ENCODE measurements at regions not wholly inside any gene's neighbourhood (a gene's known extent, or its start where the extent isn't known, plus 50 kb on each side); places are given as distances from the start of the nearest gene placed in this dataset.
"Not testable (repeated sequence)": the region's sequence is repeated elsewhere in the genome, so short reads cannot be mapped to it uniquely, and the experiment has no call there.

DNA sequence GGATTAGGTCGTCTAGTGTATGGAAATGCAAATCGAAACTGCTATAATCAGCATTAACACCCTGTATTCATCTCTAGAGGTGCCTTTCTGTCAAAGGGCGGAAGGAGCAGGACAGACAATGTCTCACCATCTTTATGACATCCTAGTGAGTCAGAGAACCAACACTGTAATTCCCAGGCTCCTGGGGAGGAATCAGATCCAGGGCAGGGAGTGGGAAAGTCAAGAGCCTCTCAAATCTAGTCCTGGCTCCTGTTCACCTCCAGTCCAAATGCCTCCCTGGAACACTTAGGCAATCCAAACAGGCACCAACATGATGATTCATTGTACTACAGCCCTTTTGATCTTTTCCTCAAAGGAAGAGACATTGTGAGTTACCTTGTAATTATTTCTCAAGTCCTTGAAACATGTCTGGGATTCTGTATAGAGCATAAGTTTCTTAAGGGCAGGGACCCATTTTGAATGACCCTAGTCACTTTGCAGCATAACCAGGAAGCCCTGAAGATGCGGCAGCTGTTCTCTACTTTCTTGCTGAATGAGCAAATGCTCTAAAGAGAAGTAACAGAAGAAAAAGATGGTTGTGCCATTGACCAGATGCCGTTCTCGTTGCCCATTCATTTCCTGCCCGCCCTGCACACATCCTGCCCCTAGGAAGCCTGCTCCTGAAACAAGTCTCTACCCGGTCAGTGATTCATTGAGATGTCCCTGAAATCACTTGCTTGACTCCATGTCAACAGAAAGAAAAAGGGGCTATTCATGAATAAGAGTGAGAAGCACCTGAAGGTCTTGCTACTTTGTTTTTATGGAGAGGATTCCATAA, 112.8 kb upstream of the JARID2 start:
- DNase-seq, result peak; percentile 48

DNA sequence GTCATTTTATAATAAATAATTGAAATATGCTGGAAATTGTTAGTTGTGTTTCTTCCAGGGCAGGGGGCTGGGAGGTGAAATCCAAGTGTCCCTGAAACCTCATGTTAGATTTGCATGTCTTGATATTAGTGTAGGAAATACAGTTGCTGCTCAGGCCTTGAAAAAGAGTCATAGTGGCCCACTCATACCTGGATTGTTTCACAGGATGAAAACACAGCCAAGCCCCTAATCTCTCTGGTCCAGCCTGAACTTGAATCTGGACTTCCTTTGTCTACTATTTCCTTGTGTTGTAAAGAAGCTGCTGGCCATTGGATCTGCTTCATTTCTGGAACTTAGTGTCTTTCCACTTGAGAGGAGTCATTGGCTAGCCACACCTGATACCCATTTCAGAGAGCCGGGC, 108.8 kb upstream of the JARID2 start:
- peak; percentile 48 for DNase-seq

DNA sequence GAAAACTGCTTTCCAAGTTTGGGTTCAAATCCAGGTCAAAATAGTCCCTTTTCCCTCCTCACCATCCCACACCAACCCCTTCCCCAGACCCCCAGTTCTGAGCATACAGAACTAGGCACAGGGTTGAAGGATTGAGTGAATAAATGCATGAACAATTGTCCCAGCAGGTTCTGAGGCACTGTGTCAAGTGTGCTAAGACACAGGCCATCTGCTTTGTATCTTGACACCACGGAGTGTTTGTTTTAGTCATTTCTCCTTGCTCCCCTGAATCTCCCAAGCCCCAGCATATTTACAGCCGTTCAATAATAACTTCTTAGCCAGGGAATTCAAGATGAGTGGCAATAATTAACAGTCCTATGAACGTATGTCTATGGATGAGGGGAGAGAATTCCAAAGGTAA, 102.8 kb upstream of the JARID2 start:
- no peak for DNase-seq

DNA sequence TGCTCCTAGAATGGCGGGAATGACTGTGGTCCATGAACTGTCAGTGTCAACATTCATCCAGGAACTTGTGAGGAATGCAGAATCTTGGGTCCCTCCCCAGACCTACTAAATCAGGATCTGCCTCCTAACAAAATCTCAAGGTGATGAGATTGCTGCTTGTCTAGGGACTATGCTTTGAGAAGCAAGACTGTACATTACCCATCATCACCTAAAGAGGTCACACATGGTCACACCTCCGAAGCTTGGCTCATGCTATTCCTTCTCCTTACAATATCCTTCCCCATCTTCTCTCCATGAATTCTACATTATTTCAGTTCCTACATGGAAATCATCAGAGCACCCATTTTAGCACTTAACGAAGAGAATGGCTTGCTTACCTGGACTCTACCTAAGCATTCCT, 102.3 kb upstream of the JARID2 start:
- no peak for DNase-seq

DNA sequence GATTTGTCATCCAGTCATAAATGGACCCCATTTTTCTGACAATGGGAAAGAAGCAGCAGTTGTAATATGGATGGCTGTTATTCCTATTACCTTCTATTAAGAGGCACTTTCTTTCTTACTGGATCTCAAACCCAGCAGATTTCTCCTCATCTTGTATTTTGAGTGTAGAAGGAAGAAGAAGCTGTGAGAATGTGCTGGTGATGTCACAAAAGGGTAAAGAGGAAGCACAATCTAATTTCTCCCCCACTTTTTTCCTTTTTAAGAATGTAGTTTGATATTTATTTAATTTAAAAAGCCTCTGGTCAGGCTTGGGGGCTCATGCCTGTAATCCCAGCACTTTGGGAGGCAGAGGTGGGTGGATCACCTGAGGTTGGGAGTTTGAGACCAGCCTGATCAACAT, 100.0 kb upstream of the JARID2 start:
- DNase-seq, result no peak

DNA sequence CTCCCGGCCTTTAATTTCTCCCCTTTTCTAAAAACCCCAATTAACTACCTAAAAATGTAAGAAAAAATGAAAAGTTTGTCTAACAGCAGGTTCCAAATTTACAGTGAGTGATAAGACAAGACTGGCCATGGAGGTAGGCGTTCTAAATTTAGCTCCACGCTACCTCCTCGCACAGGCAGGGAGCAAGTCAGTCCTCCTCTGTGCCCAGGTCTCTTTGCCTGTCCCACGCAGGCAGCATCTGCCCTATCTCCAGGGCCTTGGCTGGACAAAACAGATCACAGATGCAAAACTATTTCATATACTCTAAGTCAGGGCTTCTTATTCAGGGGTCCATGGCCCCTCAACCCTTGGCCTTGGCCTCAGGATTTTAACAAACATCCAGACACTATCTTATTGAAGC, 98.0 kb upstream of the JARID2 start:
- DNase-seq, result no peak

DNA sequence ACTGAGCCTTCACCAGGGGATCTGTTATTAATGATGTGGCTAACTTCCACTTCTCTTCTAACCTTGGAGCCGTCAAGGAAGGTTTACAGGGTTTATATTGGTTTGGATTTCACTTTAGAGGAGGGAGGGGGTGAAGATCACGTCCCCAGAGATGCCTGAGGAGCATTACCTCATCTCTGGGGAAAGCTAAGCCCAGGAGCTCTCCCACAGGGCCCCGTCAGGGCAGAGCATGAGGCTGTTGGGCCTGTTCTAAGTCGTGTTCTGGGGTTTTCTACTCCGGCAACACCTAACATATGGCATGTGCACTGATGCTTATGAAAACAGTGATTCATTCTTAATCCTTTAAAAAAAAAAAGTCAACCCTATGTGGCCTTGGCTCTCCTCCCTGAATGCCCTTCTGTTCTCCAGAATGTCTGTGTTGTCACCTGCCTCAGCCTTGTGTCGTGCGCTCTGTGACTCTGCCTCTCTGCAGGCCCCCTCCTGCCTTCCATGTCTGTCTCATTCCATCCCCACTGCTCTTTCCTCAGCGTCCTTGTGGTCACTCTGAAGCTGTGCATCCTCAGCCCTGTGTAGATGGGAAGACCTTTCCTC, 97.4 kb upstream of the JARID2 start:
- DNase-seq, result no peak

DNA sequence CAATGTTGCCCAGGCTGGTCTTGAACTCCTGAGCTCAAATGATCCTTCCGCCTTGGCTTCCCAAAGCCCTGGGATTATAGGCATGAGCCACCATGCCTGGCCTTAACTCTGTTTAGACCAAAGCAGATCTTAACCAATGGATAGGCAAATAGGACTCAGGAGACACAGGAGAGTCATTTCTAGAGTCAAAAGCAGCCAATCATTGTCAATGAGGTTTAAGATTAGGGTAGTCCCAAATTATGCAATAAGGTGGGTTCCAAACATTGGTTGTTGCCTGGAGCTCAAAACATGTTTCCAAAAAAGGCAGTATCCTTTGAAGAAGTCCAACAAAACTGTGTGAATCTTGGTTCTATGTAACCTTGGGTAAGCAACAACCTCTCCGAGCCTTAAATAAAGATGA, 95.7 kb upstream of the JARID2 start:
- no peak for DNase-seq

DNA sequence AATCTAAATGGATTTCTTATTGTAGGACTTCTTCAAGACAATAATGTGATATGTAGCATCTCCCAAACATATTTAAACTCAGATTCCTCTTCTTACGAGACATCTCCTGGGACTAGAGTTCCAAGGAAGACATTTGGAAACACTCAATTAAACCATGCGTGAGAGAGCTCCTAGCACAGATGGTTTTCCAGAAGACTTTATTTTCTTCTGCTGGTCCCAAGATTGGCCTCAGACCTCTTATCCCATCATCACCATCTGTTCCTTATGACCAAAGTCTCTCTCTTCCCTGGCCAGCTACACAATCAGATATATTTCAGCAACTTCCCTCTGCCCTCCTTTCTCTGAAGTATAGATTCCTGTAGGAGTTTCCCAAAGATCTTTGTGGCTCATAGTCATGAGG, 93.2 kb upstream of the JARID2 start:
- no peak for DNase-seq

DNA sequence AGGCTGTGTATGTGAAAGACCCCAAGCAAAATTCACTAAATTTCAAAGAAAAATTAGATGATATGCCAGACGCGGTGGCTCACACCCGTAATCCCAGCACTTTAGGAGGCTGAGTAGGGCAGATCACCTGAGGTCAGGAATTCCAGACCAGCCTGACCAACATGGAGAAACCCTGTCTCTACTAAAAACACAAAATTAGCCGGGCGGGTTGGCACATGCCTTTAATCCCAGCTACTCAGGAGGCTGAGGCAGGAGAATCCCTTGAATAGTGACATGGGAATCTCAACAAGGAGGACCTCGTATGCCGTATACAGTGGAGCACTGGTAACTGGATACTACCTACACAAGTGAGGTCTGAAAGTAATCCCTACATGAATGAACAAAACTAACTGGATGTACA, 92.7 kb upstream of the JARID2 start:
- no peak for DNase-seq

DNA sequence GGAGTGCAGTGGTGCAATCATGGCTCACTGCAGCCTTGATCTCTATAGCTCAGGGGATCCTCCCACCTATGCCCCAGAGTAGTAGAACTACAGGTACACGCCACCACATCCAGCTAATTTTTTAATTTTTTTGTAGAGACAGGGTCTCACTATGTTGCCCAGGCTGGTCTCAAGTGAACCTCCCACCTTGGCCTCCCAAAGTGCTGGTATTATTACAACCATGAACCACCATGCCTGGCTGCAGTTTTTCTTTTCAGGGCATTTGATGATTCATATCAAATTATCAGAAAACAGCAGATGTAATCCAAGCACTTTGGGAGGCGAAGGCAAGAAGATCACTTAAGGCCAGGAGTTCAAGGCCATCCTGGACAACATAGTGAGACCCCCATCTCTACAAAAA, 88.4 kb upstream of the JARID2 start:
- no peak for DNase-seq

DNA sequence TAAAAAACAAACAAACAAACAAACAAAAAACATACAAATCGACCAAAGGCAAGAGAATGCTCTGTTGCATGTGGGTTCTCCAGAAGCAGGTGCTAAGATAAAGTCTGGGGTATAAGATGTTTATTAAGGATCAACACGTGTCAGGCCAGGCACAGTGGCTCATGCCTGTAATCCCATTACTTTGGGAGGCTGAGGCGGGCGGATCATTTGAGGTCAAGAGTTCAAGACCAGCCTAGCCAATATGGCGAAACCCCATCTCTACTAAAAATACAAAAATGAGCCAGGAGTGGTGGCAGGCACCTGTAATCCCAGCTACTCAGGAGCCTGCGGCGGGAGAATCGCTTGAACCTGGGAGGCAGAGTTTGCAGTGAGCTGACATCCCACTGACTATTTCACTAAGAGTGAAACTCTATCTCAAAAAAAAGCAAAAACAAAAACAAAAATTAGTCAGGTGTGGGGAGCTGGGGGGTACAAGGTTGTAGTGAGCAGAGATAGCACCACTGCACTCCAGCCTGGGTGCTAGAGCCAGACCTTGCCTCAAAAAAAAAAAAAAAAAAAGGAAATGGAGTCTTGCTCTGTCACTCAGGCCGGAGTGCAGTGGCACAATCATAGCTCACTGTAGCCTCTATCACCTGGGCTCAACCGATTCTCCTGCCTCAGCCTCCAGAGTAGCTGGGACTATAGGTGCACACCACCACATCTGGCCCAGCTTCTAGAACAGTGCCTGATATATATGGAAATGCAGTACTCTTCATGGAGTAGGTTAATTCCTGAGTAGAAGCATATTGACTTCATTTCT, 86.8 kb upstream of the JARID2 start:
- DNase-seq, result no peak

DNA sequence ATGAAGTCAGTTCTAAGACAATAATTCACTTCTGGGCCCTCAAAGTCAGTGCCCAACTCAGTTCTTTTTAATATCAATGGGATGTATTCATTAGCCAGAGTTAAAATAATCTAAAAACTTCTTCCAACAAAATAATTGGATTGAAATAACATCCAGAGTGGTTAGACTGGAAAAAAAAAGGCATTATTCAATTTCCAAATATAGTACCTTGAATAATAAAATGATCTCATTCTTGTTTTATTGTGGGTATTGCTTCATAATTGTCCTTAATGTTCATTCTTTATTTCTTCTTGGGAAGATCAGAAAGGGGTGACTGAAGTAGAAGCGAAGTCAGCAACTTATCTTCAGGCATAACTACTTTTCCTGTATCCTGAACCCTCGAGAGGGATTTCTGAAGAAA, 85.1 kb upstream of the JARID2 start:
- no peak for DNase-seq

DNA sequence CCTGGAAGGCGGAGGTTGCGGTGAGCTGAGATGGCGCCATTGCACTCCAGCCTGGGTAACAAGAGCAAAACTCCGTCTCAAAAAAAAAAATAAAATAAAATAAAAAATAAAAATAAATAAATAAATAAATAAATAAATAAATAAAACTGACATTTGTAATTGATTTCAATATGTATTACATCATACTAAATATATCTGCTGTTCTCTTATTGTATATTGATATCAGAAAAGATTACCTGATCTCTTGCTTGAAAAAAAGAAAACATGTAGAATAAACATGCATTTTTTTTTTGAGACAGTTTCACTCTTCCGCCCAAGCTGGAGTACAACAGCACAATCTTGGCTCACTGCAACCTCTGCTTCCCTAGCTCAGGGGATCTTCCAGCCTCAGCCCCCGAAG, 81.0 kb upstream of the JARID2 start:
- DNase-seq, result not testable (repeated sequence)

DNA sequence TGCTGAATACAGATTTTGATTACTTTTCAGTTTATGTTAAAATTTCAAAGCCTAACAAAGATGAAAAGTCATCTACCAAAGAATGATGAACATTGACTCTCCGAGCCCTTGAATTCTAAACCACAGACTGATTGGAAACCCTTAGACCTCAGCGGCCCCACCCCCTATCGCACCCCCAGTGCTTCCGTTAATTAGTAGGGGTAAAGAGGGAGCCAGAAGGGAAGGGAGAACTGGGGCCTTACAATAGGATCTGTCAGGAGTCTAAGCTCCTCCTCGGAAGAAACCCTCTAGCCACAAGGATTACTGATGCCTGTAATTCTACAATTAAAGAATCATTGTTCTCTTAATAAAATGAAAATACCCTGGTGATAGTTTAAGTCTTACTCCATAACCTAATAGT, 79.7 kb upstream of the JARID2 start:
- DNase-seq, result no peak

DNA sequence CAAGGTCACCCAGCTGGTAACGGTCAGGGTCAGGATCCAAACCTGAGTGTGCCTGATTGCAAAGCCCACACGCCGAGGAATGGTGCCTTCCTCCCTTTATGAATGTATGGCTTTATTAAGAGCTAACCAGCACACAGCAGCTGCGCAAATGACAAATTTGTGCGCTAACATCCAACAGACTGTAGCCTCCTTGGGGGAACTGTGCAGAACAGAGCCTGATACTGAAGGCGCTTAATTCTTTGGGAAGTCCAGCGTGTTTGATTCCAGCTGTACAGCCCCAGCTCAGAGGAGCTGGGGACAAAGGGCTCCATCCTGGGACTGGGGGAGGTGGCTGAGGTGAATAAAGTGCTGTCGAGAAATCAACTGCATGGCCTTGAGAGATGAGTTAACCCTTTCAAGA, 75.7 kb upstream of the JARID2 start:
- no peak for DNase-seq

DNA sequence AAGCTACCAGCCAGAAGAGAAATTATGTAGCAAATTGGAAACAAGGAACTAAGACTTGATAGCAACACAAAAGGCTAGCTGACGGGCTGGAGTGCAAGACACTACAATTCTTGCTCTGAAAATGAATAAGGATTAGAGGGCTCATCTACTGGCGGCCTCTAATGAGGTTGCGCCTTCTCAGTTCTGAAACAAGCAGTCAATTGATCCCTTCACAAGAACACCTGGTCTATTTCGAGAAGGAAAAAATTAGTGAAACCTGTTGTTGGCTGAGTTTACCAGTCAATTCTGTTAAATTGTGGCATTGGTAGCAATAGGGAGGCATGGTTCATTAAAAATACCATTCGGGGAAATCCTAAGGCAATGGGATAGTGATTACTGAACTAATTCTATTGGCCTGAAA, 74.8 kb upstream of the JARID2 start:
- no peak for DNase-seq

DNA sequence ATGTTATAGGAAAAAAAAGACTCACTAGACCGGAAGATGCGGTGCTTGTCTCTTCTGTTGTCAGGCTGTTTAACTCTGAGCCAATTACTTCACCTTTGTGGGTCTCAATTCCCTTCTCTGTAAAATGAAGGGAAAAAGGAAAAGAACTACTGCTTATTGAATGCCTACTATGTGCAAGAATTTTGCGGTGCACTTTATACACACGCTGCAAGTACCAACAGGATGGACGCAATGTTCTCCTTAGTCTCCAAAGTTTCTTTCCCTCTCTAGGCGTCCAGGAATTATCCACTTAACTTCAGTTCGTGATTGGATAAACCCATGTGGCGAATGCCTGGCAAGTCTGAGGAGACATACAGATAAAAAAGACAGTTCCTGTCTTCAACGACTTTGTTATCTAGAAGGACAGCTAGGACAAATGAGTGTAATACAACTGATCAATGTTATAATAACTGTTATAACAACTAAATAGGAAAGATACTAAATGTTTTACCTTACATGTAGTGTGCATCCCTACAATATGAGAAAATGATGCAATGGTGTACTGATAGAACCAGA, 69.0 kb upstream of the JARID2 start:
- no peak for DNase-seq

DNA sequence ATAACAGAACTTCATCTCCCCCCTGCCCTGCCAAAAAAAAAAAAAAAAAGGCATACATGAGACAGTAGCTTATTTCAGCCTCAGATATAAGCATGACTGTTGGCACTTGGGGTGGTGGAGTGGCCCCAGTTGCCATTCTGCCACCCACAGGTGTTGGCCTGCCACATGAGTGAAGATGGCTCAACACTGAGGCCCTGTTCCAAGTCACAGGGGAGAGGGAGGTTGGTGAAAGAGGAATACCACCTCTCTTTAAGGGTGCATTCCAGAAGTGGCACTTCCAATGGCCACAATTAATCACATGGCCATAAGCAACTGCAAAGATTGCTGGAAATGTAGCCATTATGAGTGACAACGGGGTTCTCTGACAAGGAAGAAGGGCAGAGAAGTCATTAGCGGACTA, 61.9 kb upstream of the JARID2 start:
- no peak for DNase-seq

DNA sequence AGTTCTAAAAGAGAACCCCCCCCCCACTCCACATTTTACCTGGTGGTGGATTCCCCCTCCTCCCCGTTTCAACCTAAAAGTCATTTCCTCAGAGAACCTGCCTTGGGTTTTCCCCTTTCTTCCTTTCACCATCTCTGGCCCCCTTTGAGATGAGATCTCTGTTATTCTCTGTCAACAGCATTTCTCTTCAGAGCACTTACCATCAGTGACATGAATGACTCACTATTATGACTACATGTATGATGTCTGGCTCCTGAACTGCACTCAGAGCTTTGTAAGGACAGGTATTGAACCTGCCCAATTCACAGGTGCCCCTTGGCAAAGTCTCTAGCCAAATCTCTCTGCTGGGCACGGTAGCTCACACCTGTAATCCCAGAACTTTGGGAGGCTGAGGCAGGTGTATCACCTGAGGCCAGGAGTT, 61.4 kb upstream of the JARID2 start:
- peak; percentile 72 for DNase-seq

DNA sequence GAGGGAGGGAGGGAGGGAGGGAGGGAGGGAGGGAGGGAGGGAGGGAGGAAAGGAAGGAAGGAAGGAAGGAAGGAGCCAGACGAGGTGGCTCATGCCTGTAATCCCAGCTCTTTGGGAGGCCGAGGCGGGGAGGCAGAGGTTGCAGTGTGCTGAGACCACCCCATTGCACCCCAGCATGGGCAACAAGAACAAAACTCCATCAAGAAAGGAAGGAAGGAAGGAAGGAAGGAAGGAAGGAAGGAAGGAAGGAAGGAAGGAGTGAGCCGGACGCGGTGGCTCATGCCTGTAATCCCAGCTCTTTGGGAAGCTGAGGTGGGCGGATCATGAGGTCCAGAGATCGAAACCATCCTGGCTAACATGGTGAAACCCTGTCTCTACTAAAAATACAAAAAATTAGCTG, 60.8 kb upstream of the JARID2 start:
- not testable (repeated sequence) for DNase-seq

DNA sequence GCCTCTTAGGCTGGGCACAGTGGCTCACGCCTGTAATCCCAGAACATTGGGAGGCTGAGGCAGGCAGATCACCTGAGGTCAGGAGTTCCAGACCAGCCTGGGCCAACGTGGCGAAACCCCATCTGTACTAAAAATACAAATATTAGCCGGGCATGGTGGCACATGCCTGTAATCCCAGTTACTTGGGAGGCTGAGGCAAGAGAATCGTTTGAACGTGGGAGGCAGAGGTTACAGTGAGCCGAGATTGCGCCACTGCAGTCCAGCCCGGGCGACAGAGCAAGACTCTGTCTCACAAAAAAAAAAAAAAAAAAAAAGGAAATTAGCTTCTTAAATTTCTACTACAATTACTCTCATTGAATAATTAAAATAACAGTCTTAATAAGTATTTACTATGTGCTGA, 52.4 kb upstream of the JARID2 start:
- not testable (repeated sequence) for DNase-seq

DNA sequence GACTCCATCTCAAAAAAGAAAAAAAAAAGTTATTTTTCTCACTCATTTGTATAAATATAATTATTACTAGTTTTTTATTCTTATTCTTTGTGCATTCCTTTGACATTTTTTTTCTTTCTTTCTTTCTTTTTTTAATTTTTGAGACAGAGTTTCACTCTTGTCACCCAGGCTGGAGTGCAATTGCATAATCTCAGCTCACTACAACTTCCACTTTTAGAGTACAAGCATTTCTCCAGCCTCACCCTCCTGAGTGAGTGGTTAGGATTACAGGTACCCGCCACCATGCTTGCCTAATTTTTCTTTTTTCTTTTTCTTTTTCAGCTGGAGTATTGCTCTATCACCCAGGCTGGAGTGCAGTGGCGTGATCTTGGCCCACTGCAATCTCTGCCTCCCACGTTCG, 51.4 kb upstream of the JARID2 start:
- no peak for DNase-seq
